ENCODE measurements at regions not wholly inside any gene's neighbourhood (a gene's known extent, or its start where the extent isn't known, plus 50 kb on each side); places are given as distances from the start of the nearest gene placed in this dataset.

DNA sequence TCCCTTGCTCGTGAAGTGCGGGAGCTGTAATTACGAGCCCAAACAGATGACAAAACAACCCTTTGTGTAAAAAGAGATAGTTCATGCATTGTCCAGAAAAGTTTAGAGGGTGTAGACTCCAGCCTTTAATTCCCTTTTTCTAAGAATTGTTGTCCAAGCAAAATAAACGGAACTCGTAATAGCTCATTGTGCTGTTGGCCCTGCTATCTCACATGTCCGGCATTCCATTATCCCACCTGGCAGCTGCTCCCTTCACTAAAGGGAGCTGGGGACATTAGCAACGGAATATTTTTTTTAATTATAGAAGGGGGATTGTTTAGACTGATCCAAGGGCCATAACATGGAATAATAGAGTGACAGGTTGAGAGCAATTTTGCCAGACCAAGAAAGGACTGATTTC is 277.5 kb upstream of the TBX3 start:
- TF ChIP-seq POLR2A (IDR thresholded peaks at IDR 0.05; ENCODE audit: low read length) (no peak), GATA1 (IDR thresholded peaks at IDR 0.05; ENCODE audit: low read depth, low read length) (no peak)

All from erythroblast (primary cell).